ENCODE measurements at regions not wholly inside any gene's neighbourhood (a gene's known extent, or its start where the extent isn't known, plus 50 kb on each side); places are given as distances from the start of the nearest gene placed in this dataset.
"Not testable (repeated sequence)": the region's sequence is repeated elsewhere in the genome, so short reads cannot be mapped to it uniquely, and the experiment has no call there.

DNA sequence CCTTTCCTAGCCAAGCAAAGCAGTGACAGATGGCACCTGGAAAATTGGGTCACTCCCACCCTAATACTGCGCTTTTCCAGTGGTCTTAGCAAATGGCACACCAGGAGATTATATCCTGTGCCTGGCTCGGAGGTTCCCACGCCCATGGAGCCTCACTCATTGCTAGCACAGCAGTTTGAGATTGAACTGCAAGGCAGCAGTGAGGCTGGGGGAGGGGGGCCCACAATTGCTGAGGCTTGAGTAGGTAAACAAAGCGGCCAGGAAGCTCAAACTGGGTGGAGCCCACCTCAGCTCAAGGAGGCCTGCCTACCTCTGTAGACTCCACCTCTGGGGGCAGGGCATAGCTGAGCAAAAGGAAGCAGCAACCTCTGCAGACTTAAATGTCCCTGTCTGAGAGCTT lies 635.0 kb downstream of the C12orf50 start:
- not testable (repeated sequence) for DNase-seq

DNA sequence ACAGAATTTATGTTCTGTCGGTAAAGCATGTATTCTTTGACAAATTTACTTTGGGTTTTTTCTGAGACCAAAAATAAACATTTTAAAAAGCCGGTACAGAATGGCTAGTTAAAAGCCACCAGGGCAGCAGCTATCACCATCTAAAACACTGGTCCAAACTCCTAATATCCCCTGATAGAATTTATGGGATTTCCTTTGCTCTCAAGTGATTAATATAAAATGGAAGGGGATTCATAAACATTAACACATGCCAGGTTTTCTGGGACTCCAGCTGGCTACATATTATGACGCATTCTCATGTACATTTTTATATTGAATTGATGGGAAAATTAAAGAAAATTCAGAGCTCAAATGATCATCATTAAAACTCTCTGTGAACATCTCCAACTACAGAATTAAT lies 640.8 kb downstream of the C12orf50 start:
- DNase-seq, result no peak

DNA sequence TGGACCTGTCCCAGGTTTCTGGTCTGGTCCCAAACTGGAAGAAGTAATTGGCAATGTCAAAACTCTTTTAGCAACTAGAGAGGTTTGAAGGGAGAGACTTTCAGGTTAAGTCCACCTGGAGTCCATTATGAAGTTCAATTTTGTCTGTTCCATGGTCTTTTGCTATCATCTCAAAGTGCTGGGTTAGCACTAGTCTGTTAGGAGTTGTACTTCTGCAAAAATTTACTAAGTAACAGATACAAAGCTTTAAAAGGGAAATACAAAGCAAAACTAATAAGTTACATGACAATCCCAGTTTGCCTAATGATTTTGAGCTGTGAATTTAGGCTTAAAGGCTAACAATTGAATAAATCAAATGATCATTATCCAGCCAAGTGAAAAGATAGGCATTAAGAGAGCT lies 643.9 kb downstream of the C12orf50 start:
- DNase-seq, result no peak

DNA sequence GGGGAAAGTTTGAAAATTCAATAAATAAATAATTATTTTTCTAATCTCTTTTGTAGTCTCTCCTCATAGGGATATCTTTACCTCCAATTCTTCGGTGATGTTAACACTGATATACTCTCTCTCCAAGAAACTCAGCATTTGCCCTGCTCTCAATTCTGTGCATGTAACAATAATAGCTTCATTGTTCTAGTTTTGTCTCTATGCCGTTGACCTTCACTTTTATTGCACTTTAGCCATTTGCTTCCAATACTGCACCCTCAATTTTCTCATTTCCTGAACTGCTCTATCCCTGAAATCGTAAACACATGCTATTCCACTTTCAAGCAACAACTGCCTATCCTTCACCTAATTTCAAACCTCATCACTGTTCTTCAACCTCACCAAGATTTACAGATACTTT lies 645.0 kb downstream of the C12orf50 start:
- no peak for DNase-seq

DNA sequence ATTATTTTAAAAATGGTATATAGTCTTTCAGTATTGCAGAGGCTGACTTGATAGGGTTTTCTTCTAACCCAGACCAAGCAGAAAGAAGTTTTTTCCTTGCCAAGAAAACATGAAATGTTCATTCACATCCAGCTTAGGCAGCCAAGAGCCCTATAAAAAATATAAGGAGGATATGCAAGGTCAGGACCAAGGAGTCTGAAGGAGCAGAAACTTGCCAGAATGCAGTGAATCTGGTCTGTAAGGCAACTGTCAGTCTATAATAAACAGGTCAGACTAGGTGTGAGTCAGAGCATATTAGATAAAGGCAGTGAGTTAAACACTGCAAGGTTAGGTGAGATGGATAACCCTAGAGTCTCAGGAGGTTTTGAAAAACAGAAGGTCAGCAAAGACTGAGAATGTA lies 645.5 kb downstream of the C12orf50 start:
- DNase-seq, result no peak

DNA sequence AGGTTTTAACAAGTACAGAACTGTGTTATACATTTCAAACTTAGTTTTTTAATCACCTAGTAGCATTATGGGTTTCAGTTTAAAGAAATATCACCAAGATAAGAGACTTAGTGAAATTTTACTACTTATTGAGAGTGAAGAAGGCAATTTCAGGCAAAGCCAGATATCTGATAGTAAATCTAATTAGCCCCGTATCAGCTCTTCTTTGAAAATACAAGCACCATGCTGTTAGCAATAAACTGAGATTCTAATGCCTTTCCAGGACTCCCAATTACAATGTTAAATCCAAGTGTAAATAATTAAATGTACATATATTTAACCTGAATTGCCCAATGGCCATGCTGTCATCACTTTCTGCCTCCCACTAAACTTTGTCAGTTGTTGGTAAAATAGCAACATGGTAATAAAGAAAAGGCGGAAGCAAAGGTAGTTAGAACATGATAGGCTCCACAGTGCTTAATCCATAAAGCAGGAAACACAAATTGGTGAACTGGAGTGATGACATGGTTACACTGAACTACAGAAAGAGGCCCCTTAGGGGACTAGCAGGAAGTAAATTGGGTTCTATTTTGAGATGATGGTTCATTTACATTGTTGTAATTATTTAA lies 646.1 kb downstream of the C12orf50 start:
- no peak for DNase-seq

DNA sequence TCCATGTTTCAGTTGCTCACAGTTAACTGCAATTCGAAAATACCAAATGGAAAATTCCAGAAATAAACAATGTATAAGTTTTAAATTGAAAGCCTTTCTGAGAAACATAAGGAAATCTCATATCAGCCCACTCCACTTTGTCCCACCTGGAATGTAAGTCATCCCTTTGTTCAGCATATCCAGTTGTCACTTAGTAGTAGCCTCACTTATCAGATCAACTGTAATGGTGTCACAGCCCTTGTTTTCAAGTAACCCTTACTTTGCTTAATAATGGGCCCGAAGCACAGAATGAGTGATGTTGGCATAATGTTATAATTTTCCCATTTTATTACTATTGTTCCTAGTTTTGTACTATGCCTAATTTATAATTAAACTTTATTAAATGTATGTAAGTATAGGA lies 646.8 kb downstream of the C12orf50 start:
- no peak for DNase-seq

DNA sequence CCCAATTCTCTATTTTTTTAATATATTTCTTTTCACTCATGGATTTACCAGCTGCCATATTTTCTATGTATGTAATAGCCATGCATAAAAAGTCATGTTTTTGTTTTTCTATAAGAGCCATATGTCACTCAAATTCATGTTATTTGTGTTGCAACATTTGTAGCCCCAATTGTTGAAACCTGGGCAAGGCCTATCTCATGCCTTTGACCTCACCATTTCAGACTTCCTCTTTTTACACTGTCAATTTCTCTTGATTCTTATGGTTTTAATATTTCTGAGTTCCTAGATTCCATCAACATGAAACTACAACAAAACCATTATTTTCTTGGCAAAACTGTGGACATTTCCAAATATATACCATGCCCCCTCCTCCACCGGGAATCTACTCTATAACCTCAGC lies 647.5 kb downstream of the C12orf50 start:
- DNase-seq, result no peak

DNA sequence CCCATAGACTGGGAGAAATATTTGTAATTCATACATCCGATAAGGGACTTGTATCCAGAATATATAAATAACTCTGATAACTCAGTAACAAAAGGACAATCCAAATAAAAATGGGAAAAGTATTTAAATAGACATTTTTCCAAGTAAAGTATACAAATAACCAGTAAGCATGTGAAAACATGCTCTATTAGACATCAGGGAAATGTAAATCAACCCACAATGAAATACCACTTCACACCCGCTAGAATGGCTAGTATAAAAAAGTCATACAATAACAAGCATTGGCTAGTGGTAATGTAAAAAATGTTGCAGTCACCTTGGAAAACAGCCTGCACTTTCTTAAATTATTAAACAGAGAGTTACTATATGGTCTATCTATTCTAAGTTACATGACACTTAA lies 650.7 kb downstream of the C12orf50 start:
- no peak for DNase-seq

DNA sequence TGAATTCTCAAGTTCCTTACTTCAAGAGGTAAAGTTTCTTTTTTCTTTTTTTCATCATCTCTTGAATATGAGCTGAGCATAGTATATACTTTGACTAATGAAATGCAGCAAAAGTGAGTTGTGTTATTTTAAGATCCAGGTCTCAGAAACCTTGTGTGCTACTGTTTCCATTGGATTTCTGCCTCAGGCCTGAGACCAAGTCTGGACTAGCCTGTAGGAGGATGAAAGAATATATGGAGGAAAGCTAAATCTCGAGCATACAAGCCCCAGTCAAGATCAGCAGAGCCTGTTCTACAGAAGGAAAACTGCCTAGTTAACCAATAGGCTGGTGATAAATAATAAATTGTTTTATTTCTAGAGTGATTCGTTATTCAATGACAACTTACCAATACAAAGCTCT lies 652.5 kb downstream of the C12orf50 start:
- no peak for DNase-seq

DNA sequence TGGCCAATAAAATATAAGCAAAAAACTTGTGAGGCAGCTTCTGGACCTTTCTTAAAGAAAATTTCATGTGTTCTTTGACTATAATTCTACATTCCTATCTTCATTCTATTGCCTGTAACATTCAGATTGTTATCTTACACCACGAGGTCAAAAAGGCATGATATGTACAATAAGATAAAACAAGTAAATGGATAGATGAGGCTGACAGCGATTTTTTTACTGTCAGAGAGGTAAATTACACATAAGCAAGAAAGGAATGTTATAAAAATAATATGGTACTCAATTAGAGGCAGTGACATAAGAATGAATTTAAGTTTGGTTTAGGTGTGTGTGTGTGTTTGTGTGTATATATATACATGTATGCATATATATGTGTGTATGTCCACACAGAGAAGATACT lies 660.0 kb downstream of the C12orf50 start:
- DNase-seq, result no peak

DNA sequence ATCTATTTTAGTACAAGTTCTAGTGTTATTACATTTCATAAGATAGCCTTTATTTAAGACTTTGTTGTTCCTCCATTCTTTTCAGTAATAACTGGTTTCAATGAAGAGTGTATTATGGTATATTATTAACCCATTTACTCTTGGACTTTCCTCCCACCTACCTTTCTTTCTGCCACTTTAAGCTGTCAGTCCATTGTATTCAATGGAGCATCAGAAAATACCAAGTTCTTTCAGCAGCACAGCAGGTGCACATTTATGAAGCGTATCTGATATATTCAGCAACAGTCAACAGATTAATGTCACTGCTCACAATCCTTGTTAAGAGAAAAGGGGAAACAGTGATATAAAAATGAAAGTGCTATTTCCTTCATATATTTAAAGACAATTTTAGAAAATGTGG lies 660.9 kb downstream of the C12orf50 start:
- DNase-seq, result peak; percentile 4

DNA sequence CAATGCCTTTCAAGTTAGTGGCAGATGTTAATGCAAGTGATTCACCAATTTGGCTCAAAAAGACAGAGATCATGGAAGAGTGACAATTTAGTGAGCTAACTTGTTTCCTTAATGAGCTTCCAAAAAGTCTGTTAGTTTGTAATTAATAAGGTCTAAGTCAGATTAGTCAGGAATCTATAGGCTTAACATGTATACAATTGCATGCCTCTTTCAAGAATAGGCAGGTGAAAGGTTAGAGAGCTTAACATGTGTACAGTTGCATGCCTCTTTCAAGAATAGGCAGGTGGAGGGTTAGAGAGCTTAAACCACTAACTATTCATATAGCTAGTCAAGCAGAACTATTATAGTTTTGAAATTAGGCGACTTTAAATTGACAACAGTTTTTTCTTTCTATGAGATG lies 663.8 kb downstream of the C12orf50 start:
- no peak for DNase-seq

DNA sequence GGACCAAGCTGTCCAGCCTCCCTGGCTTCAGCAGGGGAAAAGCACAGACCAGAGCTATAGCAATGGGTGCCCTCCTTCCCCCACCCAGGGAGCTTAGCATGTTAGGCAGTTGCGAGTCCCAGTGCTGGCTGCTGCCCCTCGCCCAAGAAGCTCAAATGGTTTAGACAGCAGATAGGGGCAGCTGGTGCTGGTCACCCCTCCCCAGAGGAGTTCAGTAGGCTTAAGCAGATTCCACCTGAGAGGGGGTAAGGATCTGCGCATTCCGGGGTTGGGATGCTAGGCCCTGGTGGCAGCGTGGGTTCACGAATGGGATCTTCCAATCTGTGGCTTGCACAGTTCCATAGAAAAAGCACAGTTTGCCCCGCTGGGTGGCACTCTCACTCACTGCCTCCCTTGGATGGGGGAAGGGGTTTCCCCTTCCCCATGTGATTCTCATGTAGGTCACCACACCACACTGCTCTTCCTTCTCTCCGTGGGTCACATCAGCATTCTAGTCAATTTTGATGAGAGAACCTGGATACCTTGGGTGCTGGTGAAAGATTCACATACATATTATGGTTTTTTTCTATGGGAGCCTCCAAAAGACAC lies 665.6 kb downstream of the C12orf50 start:
- no peak for DNase-seq

DNA sequence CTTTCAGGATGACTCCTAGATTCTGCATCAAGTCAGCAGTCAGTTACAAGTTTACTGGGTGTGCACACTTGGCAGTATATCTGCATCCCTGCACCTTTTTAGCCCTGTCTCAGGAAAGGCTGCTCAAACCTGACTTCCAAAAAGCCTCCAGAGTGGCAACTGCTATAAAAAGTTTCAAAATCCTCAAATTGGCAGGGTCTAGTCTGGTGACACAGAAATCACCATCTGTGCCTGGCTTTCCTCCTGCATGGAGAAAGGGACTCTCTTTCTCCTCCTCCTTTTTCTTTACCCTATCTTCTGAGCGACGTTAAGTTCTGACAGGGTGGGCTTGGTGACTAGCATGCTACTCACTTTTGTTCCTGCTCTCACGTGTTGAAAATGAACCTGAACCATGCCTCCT lies 679.5 kb downstream of the C12orf50 start:
- DNase-seq, result no peak

DNA sequence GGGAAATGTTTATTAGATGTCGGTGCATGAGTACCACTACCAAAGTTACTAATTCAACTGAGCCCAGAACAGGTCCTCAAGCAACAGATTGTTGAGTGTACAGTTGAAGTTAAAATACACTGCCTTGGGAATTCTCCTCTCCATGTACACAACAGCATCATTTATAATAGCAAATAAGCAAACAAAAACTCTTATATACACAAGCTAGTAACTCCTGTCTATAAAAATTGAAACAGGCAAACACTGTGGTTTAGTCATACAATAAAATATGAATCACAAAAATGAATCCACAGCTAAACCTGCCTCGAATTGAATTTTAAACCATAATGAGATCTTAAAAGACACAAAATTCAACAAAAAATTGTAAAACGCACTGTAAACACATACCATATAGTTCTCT lies 681.1 kb downstream of the C12orf50 start:
- DNase-seq, result no peak

DNA sequence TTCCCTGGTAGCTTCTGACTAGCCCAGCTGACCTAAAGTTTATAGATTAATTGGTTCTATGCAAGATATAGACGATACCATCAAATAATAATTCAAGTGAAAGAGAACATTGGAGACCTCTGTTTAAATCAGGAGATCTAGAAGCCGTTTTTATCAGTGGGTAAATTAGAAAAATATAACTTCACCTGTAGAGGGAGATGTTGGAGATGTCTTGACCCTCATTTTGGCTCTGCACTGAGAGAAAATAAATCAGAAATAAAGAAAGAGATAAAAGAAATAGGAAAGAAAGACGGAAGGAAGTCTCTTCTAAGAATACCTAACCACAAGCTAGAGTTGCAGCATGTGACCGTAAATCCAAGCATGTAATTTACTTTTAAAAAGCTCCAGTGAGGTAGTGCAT lies 684.5 kb downstream of the C12orf50 start:
- DNase-seq, result no peak

DNA sequence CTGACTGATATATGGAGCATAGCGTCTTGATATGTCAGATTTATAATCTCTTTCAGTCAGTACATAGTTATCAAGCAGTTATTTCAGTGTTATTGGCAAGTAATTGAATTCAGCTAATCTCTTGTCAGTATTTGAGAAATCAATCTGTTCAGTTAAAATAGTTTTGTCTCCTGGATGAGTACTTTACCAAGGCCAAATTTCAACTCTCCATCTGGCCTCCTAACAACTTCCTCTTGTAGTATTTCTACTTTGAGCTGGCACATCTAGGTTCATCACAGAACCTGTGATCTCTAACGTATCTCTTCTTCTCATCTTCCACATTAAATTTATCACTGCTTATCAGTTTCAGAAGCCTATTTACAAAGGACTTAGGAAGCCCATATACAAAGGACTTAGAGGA lies 690.5 kb downstream of the C12orf50 start:
- DNase-seq, result no peak

DNA sequence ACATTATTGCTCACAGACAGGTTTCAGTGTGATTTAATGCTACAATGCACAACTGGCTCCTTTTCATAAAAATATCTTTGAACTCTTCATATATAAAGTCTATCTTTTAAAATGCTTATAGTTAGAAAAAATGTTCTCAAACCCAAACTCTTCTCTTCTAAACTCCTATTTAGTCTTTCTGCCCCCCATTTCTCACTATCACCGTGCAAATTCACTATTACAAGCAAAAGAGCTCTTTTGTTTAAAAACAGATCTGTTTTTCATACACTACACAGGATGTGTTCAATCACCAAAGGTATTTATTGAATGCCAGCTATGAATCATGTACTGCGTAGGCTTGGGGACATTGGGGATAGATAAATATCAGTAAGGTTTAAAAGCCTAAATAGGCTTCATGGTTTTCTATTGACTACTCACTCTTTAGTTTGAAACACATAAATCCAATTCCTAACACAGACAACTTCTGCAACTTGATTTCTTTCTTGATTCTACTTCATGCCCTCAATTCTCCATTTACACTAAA lies 692.3 kb downstream of the C12orf50 start:
- no peak for DNase-seq

DNA sequence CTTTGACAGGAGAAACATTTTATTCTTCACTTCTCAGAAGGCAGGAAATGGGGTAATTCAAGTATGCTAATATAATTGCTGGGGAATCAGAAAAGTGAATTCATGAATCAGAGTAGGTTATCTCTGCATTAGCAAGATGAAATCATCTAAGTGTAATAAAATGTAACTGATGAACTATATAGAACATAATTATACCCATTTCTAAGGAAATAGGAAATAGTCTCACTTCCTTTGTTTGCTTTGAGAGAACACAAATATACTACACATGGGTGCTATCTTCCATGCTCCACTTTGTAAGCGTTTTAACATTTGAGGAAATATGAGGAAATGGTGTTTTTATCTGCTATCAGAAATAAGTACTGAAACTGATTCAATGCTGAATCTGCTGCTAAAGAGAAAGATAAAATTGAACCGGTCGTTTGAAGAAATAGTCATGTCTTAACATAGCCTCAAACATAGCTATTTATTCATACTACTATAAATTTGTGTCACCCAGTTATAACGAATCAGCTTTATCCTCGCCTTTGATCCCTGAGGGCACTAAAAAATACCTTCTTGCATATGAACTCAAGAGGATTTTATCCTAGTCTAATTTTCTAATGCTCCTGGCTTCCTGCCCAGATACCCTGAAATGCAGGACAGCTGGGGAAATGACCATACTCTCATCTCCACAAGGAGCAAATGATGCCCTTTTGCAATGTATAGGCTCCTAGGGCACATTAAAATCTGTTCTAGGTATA lies 696.0 kb downstream of the C12orf50 start:
- no peak for DNase-seq

DNA sequence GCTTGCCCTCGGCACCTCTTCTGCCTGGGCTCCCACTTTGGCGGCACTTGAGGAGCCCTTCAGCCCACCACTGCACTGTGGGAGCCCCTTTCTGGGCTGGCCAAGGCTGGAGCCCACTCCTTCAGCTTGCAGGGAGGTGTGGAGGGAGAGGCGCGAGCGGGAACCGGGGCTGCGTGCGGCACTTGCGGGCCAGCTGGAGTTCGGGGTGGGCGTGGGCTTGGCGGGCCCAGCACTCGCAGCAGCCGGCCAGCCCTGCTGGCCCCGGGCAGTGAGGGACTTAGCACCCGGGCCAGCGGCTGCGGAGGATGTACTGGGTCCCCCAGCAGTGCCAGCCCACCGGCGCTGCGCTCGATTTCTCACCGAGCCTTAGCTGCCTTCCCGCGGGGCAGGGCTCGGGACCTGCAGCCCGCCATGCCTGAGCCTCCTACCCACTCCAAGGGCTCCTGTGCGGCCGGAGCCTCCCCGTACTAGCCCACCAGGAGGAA lies 699.1 kb downstream of the C12orf50 start:
- not testable (repeated sequence) for DNase-seq

DNA sequence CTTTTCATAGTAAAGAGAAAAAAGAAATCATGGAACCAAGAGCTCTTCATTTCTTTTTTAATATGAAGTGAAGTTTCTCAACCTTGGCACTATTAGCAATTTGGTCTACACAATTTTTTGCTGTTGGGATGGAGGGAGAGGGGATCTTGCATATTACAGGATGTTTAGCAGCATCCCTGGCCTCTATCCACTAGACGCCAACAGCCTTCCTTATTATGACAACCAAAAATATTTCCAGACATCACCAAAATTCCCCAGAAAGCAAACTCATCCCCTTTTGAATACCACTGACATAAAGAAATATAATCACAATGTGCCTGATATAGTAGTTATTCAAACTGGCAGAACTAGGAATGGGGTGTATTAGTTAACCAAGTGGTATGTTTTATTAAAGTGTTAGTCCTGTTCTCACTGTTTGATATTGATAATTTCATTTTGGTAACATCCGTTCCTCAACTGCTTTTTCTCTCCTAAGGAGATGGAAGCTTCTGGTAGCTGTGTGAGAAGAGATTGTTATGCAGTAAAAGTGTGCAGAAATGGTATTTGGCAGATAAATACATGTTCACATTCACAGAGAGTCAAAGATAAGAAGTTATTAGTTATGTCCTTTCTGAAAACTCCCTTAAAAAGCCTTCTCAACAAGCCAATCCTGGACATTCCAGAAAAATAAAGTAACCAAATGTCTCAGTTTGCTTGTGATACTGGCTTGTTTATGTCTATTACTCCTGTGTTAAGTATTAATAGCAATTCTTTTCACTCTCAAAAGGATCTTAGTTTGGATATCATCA lies 699.9 kb downstream of the C12orf50 start:
- DNase-seq, result no peak

DNA sequence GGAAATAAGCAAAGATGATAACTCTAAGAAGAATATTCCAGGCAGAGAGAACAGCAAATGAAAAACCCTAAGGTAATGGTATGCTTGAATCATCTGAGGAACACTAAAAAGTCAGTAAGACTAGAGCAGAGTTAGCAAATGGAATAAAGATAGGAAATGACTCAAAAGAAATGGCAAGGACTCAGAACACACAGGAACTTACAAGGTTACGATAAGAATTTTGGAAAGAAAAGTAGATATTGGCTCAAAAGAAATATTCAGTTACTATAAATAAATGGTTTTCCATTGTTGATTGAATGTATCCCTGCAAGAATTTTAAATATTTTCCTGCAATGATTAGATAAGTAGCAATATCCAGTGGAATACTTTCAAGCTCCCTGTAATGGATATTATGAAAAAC lies 705.8 kb downstream of the C12orf50 start:
- DNase-seq, result no peak
